ENCODE measurements at regions not wholly inside any gene's neighbourhood (a gene's known extent, or its start where the extent isn't known, plus 50 kb on each side); places are given as distances from the start of the nearest gene placed in this dataset.

DNA sequence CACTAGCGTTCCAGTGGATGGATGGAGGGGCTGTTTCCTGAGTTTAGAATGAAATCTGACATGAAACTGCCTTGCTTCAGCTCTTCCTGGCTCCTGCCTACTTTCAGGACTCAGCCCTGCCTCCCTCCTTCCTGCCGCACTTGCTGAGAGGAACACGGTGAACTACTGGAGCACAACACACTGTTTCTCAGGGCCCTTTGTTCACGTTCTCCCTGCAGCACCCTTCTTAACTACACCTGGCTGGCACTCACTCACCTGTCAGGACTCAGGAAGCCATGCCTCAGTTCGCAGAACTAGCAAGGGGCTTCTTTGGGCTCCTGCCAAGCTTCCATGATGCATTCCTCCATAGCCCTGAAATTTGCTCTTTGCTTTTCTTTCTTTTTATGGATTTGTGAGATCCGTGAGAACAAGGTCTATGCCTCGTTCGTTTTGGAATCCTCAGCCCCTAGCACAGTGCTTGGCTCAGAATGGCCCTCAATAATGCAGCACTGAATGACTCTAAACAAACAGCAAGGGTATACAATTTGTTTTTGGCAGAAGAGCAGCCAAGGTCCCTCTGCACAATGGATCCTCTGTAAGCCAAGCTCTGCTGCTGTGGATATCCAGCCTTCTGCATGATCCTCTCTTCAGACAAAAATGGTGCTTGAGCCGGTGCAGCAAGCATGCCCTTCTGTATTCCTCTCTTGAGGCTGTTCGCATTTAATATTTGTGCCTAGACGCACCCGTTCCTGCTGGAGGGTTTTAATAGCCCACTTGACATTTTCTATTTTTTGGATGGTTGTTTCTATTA lies 357.0 kb downstream of the TSN start:
- TF ChIP-seq, protein P1, sequence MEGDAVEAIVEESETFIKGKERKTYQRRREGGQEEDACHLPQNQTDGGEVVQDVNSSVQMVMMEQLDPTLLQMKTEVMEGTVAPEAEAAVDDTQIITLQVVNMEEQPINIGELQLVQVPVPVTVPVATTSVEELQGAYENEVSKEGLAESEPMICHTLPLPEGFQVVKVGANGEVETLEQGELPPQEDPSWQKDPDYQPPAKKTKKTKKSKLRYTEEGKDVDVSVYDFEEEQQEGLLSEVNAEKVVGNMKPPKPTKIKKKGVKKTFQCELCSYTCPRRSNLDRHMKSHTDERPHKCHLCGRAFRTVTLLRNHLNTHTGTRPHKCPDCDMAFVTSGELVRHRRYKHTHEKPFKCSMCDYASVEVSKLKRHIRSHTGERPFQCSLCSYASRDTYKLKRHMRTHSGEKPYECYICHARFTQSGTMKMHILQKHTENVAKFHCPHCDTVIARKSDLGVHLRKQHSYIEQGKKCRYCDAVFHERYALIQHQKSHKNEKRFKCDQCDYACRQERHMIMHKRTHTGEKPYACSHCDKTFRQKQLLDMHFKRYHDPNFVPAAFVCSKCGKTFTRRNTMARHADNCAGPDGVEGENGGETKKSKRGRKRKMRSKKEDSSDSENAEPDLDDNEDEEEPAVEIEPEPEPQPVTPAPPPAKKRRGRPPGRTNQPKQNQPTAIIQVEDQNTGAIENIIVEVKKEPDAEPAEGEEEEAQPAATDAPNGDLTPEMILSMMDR (conservative IDR thresholded peaks at IDR 0.05): no peak
- no peak overlapping the region for H3K27ac ChIP-seq

DNA sequence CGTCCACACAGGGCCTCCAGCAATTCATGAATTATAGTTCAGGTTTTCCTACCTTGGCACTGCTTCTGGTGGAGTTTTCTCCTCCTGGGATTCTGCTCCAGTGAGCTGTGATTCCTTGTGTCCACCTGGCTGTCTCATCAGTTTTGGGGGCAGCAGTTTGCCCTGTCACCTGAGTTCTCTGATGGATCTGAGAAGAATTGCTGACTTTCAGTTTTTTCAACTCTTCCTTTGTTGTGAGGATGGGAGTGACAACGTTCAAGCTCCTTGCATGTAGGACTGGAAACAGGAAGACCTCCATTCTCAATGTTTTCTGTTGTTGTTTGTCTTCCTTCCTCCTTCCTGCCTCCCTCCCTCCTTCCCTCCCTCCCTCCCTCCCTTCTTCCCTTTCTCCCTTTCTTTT lies 359.0 kb downstream of the TSN start:
- no peak overlapping the region for H3K27ac ChIP-seq
- TF ChIP-seq, protein P1 (conservative IDR thresholded peaks at IDR 0.05): no peak

DNA sequence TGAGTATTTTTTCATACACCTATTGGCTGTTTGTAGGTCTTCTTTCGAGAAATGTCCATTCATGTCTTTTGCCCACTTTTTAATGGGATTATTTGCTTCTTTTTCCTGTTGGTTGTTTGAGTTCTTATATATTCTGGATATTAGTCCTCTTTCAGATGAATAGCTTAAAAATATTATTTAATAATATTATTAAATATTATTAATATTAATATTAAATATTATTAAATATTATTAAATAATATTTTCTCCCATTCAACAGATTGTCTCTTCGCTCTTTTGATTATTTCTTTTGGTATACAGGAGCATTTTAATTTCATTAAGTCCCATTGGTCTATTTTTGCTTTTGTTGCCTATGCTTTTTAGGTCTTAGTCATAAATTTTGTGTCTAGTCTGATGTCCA lies 361.9 kb downstream of the TSN start:
- H3K27ac ChIP-seq: no peak overlapping the region
- TF ChIP-seq, protein P1 (conservative IDR thresholded peaks at IDR 0.05): no peak

DNA sequence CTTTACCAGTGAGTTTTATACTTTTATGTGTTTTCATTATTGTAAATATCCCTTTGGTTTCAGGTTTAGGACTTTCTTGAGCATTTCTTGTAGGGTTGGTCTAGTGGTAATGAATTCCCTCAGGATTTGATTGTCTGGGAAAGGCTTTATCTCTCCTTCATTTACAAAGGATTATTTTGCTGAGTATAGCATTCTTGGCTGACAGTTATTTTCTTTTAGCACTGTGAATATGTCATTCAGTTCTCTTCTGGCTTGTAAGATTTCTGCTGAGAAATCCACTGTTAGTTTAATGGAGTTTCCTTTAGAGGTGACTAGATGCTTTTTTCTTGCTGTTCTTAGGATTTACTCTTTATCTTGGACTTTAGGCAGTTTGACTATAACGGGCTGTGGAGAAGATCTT lies 373.9 kb downstream of the TSN start:
- no peak overlapping the region for H3K27ac ChIP-seq
- TF ChIP-seq, protein P1 (conservative IDR thresholded peaks at IDR 0.05): no peak

DNA sequence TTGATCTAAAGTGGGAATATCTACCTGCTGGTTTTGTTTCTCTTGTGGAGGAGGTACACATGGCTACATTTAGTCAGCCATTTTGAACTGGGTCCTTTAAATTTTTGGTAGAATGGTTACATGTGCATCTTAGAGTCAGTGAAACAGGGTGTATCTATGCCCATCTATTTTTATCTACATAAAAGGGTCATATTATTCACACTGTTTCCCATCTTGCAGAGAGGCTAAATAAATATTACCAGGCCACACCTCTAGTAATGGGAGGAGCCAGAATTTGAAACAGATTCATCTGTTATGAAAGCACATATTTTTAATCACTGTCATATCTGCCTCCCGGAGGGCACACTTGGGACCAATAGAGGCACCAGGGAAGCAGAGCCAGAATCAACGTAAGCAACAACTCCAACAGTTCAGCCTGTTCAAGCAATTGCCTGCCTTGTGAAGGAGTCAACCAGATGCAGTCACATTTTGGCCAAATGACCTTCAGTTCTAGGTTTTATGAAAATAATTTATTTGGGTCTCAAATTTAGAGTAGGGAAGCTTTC lies 376.8 kb downstream of the TSN start:
- TF ChIP-seq, protein P1 (conservative IDR thresholded peaks at IDR 0.05): no peak
- H3K27ac ChIP-seq: no peak overlapping the region

DNA sequence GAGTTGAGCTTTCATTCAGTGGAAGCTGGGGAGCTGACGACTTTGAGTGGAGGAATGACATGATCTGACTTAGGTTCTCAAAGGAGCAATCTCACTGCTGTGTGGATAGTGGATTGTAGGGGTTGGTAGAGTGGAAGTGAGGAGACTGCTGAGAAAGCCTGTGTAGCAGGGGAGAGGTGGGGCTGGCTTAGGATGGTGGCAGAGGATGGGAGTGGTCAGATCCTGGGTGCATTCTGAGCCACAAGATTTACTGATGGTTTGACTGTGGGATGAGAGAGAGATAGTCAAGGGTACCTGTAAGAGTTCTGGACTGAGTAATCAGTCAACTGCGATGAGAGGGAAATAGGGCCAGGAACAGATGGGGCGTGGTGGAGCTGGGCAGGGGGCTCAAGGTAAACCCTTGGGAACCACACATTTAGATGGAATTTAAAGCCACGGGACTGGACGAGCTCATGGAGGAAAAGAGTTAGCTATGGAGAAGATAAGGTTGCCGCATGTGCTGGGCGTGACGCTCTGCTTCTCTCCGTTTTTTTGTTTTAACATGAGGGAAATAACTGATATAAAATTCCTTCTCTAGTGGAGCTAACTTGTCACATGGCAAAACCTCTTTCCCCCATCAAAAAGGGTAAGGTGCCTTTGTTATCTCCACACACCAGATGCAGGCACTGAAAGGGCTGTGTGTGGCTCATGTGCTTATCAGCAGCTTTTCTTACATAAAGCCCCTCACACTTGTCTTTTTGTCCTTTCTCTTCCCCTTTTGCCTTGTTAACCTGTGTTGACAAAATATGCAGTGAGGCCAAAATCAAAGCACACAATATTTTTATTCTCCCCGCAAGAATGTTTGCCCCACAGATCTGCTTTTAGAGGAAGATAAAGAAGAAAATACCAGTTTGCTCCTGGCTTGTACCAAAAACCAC lies 379.8 kb downstream of the TSN start:
- TF ChIP-seq, protein P1 (conservative IDR thresholded peaks at IDR 0.05): no peak
- H3K27ac ChIP-seq: no peak overlapping the region

DNA sequence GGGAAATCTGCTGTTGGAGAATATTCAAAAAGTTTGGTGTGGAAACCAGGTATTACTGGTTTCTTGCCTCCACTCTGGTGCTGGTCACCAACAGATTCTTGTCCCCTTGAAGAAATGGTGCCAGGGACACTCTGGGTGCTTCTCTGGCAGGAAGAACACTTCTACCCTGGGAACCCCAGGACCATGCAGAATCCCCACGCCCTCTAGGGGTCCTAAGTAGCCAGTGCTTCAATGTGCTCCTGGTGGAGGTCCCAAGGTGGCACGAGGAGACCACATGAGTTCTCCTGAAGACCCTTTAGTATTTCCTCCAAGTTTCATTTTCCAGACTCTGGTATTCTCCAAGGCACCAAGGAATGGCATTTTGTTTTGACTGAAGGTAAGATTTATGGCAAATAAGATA lies 380.6 kb downstream of the TSN start:
- TF ChIP-seq, protein P1 (conservative IDR thresholded peaks at IDR 0.05): peak; percentile 31
- no peak overlapping the region for H3K27ac ChIP-seq

All from VCaP (cell line).